NCI-H460 (cell line): ENCODE measurements at regions not wholly inside any gene's neighbourhood (a gene's known extent, or its start where the extent isn't known, plus 50 kb on each side); places are given as distances from the start of the nearest gene placed in this dataset.
"Not testable (repeated sequence)": the region's sequence is repeated elsewhere in the genome, so short reads cannot be mapped to it uniquely, and the experiment has no call there.

Source experiments
- DNase-seq: peaks from one replicate; pipeline ENCODE4 v3.0.0-alpha.2; 2016; ENCODE audit warnings: low read depth; ENCODE audit errors: extremely low read depth

- DNase-seq: no peak
These were observed 258.8 kb downstream of the XPNPEP1 start for GRCh38 chr10:109664554-109664953.

GRCh38 chr10:109663122-109663521 lies 260.2 kb downstream of the XPNPEP1 start:
- no peak for DNase-seq

- DNase-seq: not testable (repeated sequence)
These were observed 270.7 kb downstream of the XPNPEP1 start for GRCh38 chr10:109652612-109653011.

GRCh38 chr10:109650228-109650627 lies 273.1 kb downstream of the XPNPEP1 start:
- no peak for DNase-seq

- no peak for DNase-seq
These were observed 275.7 kb downstream of the XPNPEP1 start for GRCh38 chr10:109647627-109648026.

GRCh38 chr10:109633846-109634245 lies 289.5 kb downstream of the XPNPEP1 start:
- no peak for DNase-seq

- not testable (repeated sequence) for DNase-seq
These were observed 290.3 kb downstream of the XPNPEP1 start for GRCh38 chr10:109633017-109633416.

- DNase-seq: no peak
These were observed 298.4 kb downstream of the XPNPEP1 start for GRCh38 chr10:109624939-109625338.

- DNase-seq: no peak
These were observed 300.7 kb downstream of the XPNPEP1 start for GRCh38 chr10:109622566-109622965.

GRCh38 chr10:109620396-109620795 lies 302.9 kb downstream of the XPNPEP1 start:
- no peak for DNase-seq

- no peak for DNase-seq
These were observed 303.4 kb downstream of the XPNPEP1 start for GRCh38 chr10:109619914-109620313.

- DNase-seq: no peak
These were observed 304.6 kb downstream of the XPNPEP1 start for GRCh38 chr10:109618748-109619147.

- DNase-seq: no peak
These were observed 305.0 kb downstream of the XPNPEP1 start for GRCh38 chr10:109618301-109618700.

GRCh38 chr10:109616359-109616980 lies 306.8 kb downstream of the XPNPEP1 start:
- no peak for DNase-seq

- DNase-seq: not testable (repeated sequence)
These were observed 328.0 kb downstream of the XPNPEP1 start for GRCh38 chr10:109595356-109595755.

GRCh38 chr10:109593682-109594081 lies 329.6 kb downstream of the XPNPEP1 start:
- DNase-seq: no peak

- no peak for DNase-seq
These were observed 330.9 kb downstream of the XPNPEP1 start for GRCh38 chr10:109592391-109592790.

GRCh38 chr10:109591601-109592000 lies 331.7 kb downstream of the XPNPEP1 start:
- no peak for DNase-seq

GRCh38 chr10:109588259-109588658 lies 335.1 kb downstream of the XPNPEP1 start:
- DNase-seq: no peak

- DNase-seq: no peak
These were observed 335.9 kb downstream of the XPNPEP1 start for GRCh38 chr10:109587366-109587765.

- no peak for DNase-seq
These were observed 366.9 kb downstream of the XPNPEP1 start for GRCh38 chr10:109556399-109556798.

GRCh38 chr10:109542050-109542603 lies 381.2 kb downstream of the XPNPEP1 start:
- not testable (repeated sequence) for DNase-seq

GRCh38 chr10:109534193-109534592 lies 389.1 kb downstream of the XPNPEP1 start:
- no peak for DNase-seq
